OCI-LY7 (cell line): ENCODE measurements at regions not wholly inside any gene's neighbourhood (a gene's known extent, or its start where the extent isn't known, plus 50 kb on each side); places are given as distances from the start of the nearest gene placed in this dataset.

Experiments
- BruUV-seq: library from RNA; stranded (reverse); fragments of 400-500 nt; replicated peaks from 2 replicates; lab custom pipeline; 2021; lab: Mats Ljungman, UMichigan
- CTCF ChIA-PET: fragments of 300-600 bp; sonication (Branson Sonifier 250); formaldehyde crosslinking; loops from one replicate; lab custom pipeline; 2022; ENCODE audit warnings: antibody characterized with exemption; ENCODE audit not compliant: unreplicated experiment; lab: Charles Lee
- POLR2A ChIA-PET: fragments of 300-600 bp; sonication (Branson Sonifier 250); formaldehyde crosslinking; loops from one replicate; lab custom pipeline; 2022; ENCODE audit warnings: antibody characterized with exemption; lab: Charles Lee
- DNase-seq: peaks from one replicate; pipeline ENCODE4 v3.0.0-alpha.2; 2015; ENCODE audit warnings: low spot score
- H2AFZ ChIP-seq: fragments of 200-600 bp; sonication (generic), shearing (Covaris generic); 2 replicates; pipeline ENCODE4 v1.6.1; 2014; ENCODE audit warnings: mild to moderate bottlenecking, antibody characterized with exemption, low read length, moderate library complexity
- H3K27ac ChIP-seq: fragments of 200-600 bp; sonication (generic); 2 replicates; pipeline ENCODE4 v1.5.1; 2014; ENCODE audit warnings: mixed run types, low read depth, mild to moderate bottlenecking, moderate library complexity, low read length, inconsistent platforms; ENCODE audit not compliant: poor library complexity, severe bottlenecking
- H3K36me3 ChIP-seq: fragments of 200-600 bp; sonication (generic); 2 replicates; pipeline ENCODE4 v1.6.1; 2014; ENCODE audit warnings: mild to moderate bottlenecking, antibody characterized with exemption, low read length, moderate library complexity, mixed read lengths; ENCODE audit not compliant: insufficient read depth
- H3K4me1 ChIP-seq: fragments of 200-600 bp; sonication (generic); 2 replicates; pipeline ENCODE4 v1.5.1; 2014; ENCODE audit warnings: mild to moderate bottlenecking, low read length; ENCODE audit not compliant: insufficient read depth, poor library complexity, severe bottlenecking
- H3K4me2 ChIP-seq: fragments of 200-600 bp; sonication (generic); 2 replicates; pipeline ENCODE4 v1.6.1; 2014; ENCODE audit warnings: mild to moderate bottlenecking, low read length
- H3K4me3 ChIP-seq: fragments of 200-600 bp; sonication (generic); 2 replicates; pipeline ENCODE4 v1.5.1; 2014; ENCODE audit warnings: mild to moderate bottlenecking, low read depth, low read length; ENCODE audit not compliant: poor library complexity, severe bottlenecking
- H3K79me2 ChIP-seq: fragments of 200-600 bp; sonication (generic); 2 replicates; pipeline ENCODE4 v1.6.1; 2016; ENCODE audit warnings: low read depth, mild to moderate bottlenecking, low read length, moderate library complexity, mixed read lengths; ENCODE audit not compliant: insufficient read depth
- H3K9me2 ChIP-seq: fragments of 200-600 bp; sonication (generic); 2 replicates; pipeline ENCODE4 v1.6.1; 2016; ENCODE audit warnings: mild to moderate bottlenecking, low read length, mixed read lengths; ENCODE audit not compliant: insufficient read depth
- H3K9me3 ChIP-seq: fragments of 200-600 bp; sonication (generic); 2 replicates; pipeline ENCODE4 v1.6.1; 2014; ENCODE audit warnings: mild to moderate bottlenecking, mixed run types, low read length, mixed read lengths
- H4K20me1 ChIP-seq: fragments of 200-600 bp; sonication (generic); 2 replicates; pipeline ENCODE4 v1.6.1; 2014; ENCODE audit warnings: mild to moderate bottlenecking, antibody characterized with exemption, low read length, moderate library complexity, mixed read lengths; ENCODE audit not compliant: insufficient read depth
- CTCF ChIP-seq: fragments of 200-600 bp; sonication (generic); conservative IDR thresholded peaks from 2 replicates; pipeline ENCODE4 v1.5.1; 2014; ENCODE audit warnings: mild to moderate bottlenecking, antibody characterized with exemption, low read length, moderate library complexity, mixed read lengths
- EZH2phosphoT487 ChIP-seq: fragments of 200-600 bp; sonication (generic); IDR thresholded peaks from 2 replicates; pipeline ENCODE4 v1.6.1; 2018; ENCODE audit warnings: low read depth, borderline replicate concordance, mild to moderate bottlenecking, mixed run types, antibody characterized with exemption, low read length, moderate library complexity, mixed read lengths
- intact Hi-C: fragments of 100-400 bp; cut with micrococcal nuclease; formaldehyde crosslinking; loops from one replicate; pipeline ENCODE4 v1.10.0; 2022; ENCODE audit not compliant: unreplicated experiment

- H3K9me2 ChIP-seq: no peaks in the 10 kb centered on the region
- H2AFZ ChIP-seq: no peak overlapping the region
- POLR2A ChIA-PET: interaction anchor here (0.6 to 1.0 kb wide), 2 partner anchors 12 to 984 kb away, joined by 3 to 8 read pairs; no protein-coding TSS in a partner anchor
- no peak for TF ChIP-seq EZH2phosphoT487
- intact Hi-C loops: no loop called here
- CTCF ChIA-PET: no interaction called here
- no peaks in the 10 kb centered on the region for H3K79me2 ChIP-seq
- DNase-seq: no peak
- no peaks in the 10 kb centered on the region for H3K36me3 ChIP-seq
- H3K4me2 ChIP-seq: no peak overlapping the region
- H3K27ac ChIP-seq: no peak overlapping the region
- BruUV-seq: no TSS peak
- H3K9me3 ChIP-seq: no peaks in the 10 kb centered on the region
- no peaks in the 10 kb centered on the region for H4K20me1 ChIP-seq
- H3K4me1 ChIP-seq: no peaks in the 10 kb centered on the region
- no peak overlapping the region for H3K4me3 ChIP-seq
Observed at GRCh38 chr4:149910177-149910576, 94.5 kb upstream of the IQCM start.

- no TSS peak for BruUV-seq
- CTCF ChIA-PET: no interaction called here
- POLR2A ChIA-PET: interaction anchor here (0.6 to 1.0 kb wide), 2 partner anchors 11 to 985 kb away, joined by 3 to 8 read pairs; no protein-coding TSS in a partner anchor
Observed at GRCh38 chr4:149910604-149911350, 95.1 kb upstream of the IQCM start.

GRCh38 chr4:149911354-149911753 lies 95.7 kb upstream of the IQCM start:
- Histone ChIP-seq H3K79me2 (no peaks in the 10 kb centered on the region), H3K4me1 (no peaks in the 10 kb centered on the region), H3K4me2 (no peak overlapping the region), H3K4me3 (no peak overlapping the region), H3K36me3 (no peaks in the 10 kb centered on the region), H3K9me2 (no peaks in the 10 kb centered on the region), H4K20me1 (no peaks in the 10 kb centered on the region), H2AFZ (no peak overlapping the region), H3K9me3 (no peaks in the 10 kb centered on the region), H3K27ac (no peak overlapping the region)
- POLR2A ChIA-PET: no interaction called here
- TF ChIP-seq EZH2phosphoT487: no peak
- CTCF ChIA-PET: no interaction called here
- intact Hi-C loops: no loop called here
- no TSS peak for BruUV-seq
- DNase-seq: no peak

More at GRCh38 chr4:149910604-149911350, 95.1 kb upstream of the IQCM start:
- H3K79me2 ChIP-seq: no peaks in the 10 kb centered on the region
- no peaks in the 10 kb centered on the region for H3K9me3 ChIP-seq
- no peaks in the 10 kb centered on the region for H3K9me2 ChIP-seq
- intact Hi-C loops: no loop called here
- no peak for DNase-seq
- no peaks in the 10 kb centered on the region for H3K36me3 ChIP-seq
- no peak overlapping the region for H3K27ac ChIP-seq
- no peaks in the 10 kb centered on the region for H3K4me1 ChIP-seq
- H3K4me3 ChIP-seq: no peak overlapping the region
- H4K20me1 ChIP-seq: no peaks in the 10 kb centered on the region
- TF ChIP-seq CTCF (no peak), EZH2phosphoT487 (no peak)
- H3K4me2 ChIP-seq: no peak overlapping the region
- no peak overlapping the region for H2AFZ ChIP-seq
